ENCODE measurements at regions not wholly inside any gene's neighbourhood (a gene's known extent, or its start where the extent isn't known, plus 50 kb on each side); places are given as distances from the start of the nearest gene placed in this dataset.
"Not testable (repeated sequence)": the region's sequence is repeated elsewhere in the genome, so short reads cannot be mapped to it uniquely, and the experiment has no call there.

GRCh38 chr7:25050223-25050622, 70.2 kb upstream of the OSBPL3 start:
- Histone ChIP-seq H3K4me3 (no peak overlapping the region), H3K9me3 (no peaks in the 10 kb centered on the region), H3K4me1 (ENCODE audit: low read depth) (no peaks in the 10 kb centered on the region), H3K36me3 (ENCODE audit: low read depth) (no peaks in the 10 kb centered on the region)
- TF ChIP-seq CTCF (IDR thresholded peaks at IDR 0.05): no peak
- DNase-seq (no peak), ATAC-seq (no peak)
- intact Hi-C loops (cut with DNase I, micrococcal nuclease): no loop called here

- no peak for TF ChIP-seq CTCF (IDR thresholded peaks at IDR 0.05)
- no peak for ATAC-seq
- no peak for DNase-seq
- intact Hi-C loops (cut with DNase I, micrococcal nuclease): no loop called here
- Histone ChIP-seq H3K9me3 (no peaks in the 10 kb centered on the region), H3K4me1 (ENCODE audit: low read depth) (no peaks in the 10 kb centered on the region), H3K4me3 (no peak overlapping the region), H3K36me3 (ENCODE audit: low read depth) (no peaks in the 10 kb centered on the region)
Observed at GRCh38 chr7:25048444-25048834, 68.5 kb upstream of the OSBPL3 start.

GRCh38 chr7:25047571-25048443, 67.8 kb upstream of the OSBPL3 start:
- ATAC-seq; intact Hi-C loops (cut with DNase I, micrococcal nuclease); H3K4me1 ChIP-seq (ENCODE audit: low read depth); H3K9me3 ChIP-seq; H3K4me3 ChIP-seq; DNase-seq; H3K36me3 ChIP-seq (ENCODE audit: low read depth): not testable (repeated sequence)

GRCh38 chr7:25037325-25037724, 57.3 kb upstream of the OSBPL3 start:
- no peak for TF ChIP-seq CTCF (IDR thresholded peaks at IDR 0.05)
- Histone ChIP-seq H3K9me3 (no peaks in the 10 kb centered on the region), H3K4me3 (no peak overlapping the region), H3K36me3 (ENCODE audit: low read depth) (no peaks in the 10 kb centered on the region), H3K4me1 (ENCODE audit: low read depth) (no peaks in the 10 kb centered on the region)
- ATAC-seq (no peak), DNase-seq (no peak)
- intact Hi-C loops (cut with DNase I, micrococcal nuclease): no loop called here

GRCh38 chr7:25035274-25035673, 55.3 kb upstream of the OSBPL3 start:
- no peak for TF ChIP-seq CTCF (IDR thresholded peaks at IDR 0.05)
- Histone ChIP-seq H3K4me3 (no peak overlapping the region), H3K4me1 (ENCODE audit: low read depth) (no peaks in the 10 kb centered on the region), H3K9me3 (no peaks in the 10 kb centered on the region), H3K36me3 (ENCODE audit: low read depth) (no peaks in the 10 kb centered on the region)
- DNase-seq (no peak), ATAC-seq (no peak)
- intact Hi-C loops (cut with DNase I, micrococcal nuclease): no loop called here

- Histone ChIP-seq H3K36me3 (ENCODE audit: low read depth) (no peaks in the 10 kb centered on the region), H3K4me1 (ENCODE audit: low read depth) (no peaks in the 10 kb centered on the region), H3K4me3 (no peak overlapping the region), H3K9me3 (no peaks in the 10 kb centered on the region)
- no peak for TF ChIP-seq CTCF (IDR thresholded peaks at IDR 0.05)
- DNase-seq (no peak), ATAC-seq (no peak)
- intact Hi-C loops (cut with DNase I, micrococcal nuclease): no loop called here
Observed at GRCh38 chr7:25034136-25034535, 54.2 kb upstream of the OSBPL3 start.
